ENCODE measurements at regions not wholly inside any gene's neighbourhood (a gene's known extent, or its start where the extent isn't known, plus 50 kb on each side); places are given as distances from the start of the nearest gene placed in this dataset.
A peak's percentile ranks its signal among the peaks of the same experiment; 100 is the strongest.
"Not testable (repeated sequence)": the region's sequence is repeated elsewhere in the genome, so short reads cannot be mapped to it uniquely, and the experiment has no call there.

GRCh38 chr21:17082843-17083483 is 429.9 kb upstream of the CXADR start:
- Mint-ChIP-seq H3K4me3 (no peak overlapping the region), H3K36me3 (ENCODE audit: low read depth) (no peaks in the 10 kb centered on the region), H3K27me3 (no peaks in the 10 kb centered on the region), H3K27ac (no peak overlapping the region), H3K4me1 (no peaks in the 10 kb centered on the region)
- ATAC-seq (no peak), DNase-seq (no peak)
- peaks cover 3% of the 10 kb centered on the region for H3K9me3 ChIP-seq (ENCODE audit: control insufficient read depth, low read length, poor library complexity, severe bottlenecking)

GRCh38 chr21:17085707-17086106 is 427.1 kb upstream of the CXADR start:
- H3K36me3 Mint-ChIP-seq (ENCODE audit: low read depth), result no peaks in the 10 kb centered on the region
- H3K9me3 ChIP-seq (ENCODE audit: control insufficient read depth, low read length, poor library complexity, severe bottlenecking), result peaks cover 3% of the 10 kb centered on the region
- H3K27me3 Mint-ChIP-seq, result no peaks in the 10 kb centered on the region
- no peaks in the 10 kb centered on the region for H3K4me1 Mint-ChIP-seq
- DNase-seq (no peak), ATAC-seq (no peak)
- no peak overlapping the region for H3K27ac Mint-ChIP-seq
- H3K4me3 Mint-ChIP-seq, result no peak overlapping the region

- DNase-seq (no peak), ATAC-seq (no peak)
- no peaks in the 10 kb centered on the region for H3K9me3 ChIP-seq (ENCODE audit: control insufficient read depth, low read length, poor library complexity, severe bottlenecking)
- no peaks in the 10 kb centered on the region for H3K4me1 Mint-ChIP-seq
- H3K27me3 Mint-ChIP-seq, result no peaks in the 10 kb centered on the region
- H3K36me3 Mint-ChIP-seq (ENCODE audit: low read depth), result no peaks in the 10 kb centered on the region
- no peak overlapping the region for H3K4me3 Mint-ChIP-seq
- no peak overlapping the region for H3K27ac Mint-ChIP-seq
These were observed 424.3 kb upstream of the CXADR start for GRCh38 chr21:17088500-17088899.

- ATAC-seq, result no peak
- H3K27ac Mint-ChIP-seq, result no peak overlapping the region
- no peaks in the 10 kb centered on the region for H3K27me3 Mint-ChIP-seq
- H3K4me3 Mint-ChIP-seq, result no peak overlapping the region
- no peaks in the 10 kb centered on the region for H3K4me1 Mint-ChIP-seq
- no peaks in the 10 kb centered on the region for H3K9me3 ChIP-seq (ENCODE audit: control insufficient read depth, low read length, poor library complexity, severe bottlenecking)
- DNase-seq, result no peak
- no peaks in the 10 kb centered on the region for H3K36me3 Mint-ChIP-seq (ENCODE audit: low read depth)
These were observed 423.8 kb upstream of the CXADR start for GRCh38 chr21:17089091-17089491.

- no peaks in the 10 kb centered on the region for H3K27me3 Mint-ChIP-seq
- DNase-seq, result no peak
- H3K4me1 Mint-ChIP-seq, result no peaks in the 10 kb centered on the region
- no peaks in the 10 kb centered on the region for H3K9me3 ChIP-seq (ENCODE audit: control insufficient read depth, low read length, poor library complexity, severe bottlenecking)
- no peak overlapping the region for H3K4me3 Mint-ChIP-seq
- no peak for ATAC-seq
- no peaks in the 10 kb centered on the region for H3K36me3 Mint-ChIP-seq (ENCODE audit: low read depth)
- no peak overlapping the region for H3K27ac Mint-ChIP-seq
These were observed 411.1 kb upstream of the CXADR start for GRCh38 chr21:17101696-17102095.

GRCh38 chr21:17105932-17106331 is 406.9 kb upstream of the CXADR start:
- Mint-ChIP-seq H3K36me3 (ENCODE audit: low read depth) (no peaks in the 10 kb centered on the region), H3K27ac (no peak overlapping the region), H3K4me1 (no peaks in the 10 kb centered on the region), H3K4me3 (no peak overlapping the region), H3K27me3 (no peaks in the 10 kb centered on the region)
- DNase-seq (no peak), ATAC-seq (no peak)
- no peaks in the 10 kb centered on the region for H3K9me3 ChIP-seq (ENCODE audit: control insufficient read depth, low read length, poor library complexity, severe bottlenecking)

- Mint-ChIP-seq H3K36me3 (ENCODE audit: low read depth) (no peaks in the 10 kb centered on the region), H3K27me3 (no peaks in the 10 kb centered on the region), H3K4me1 (no peaks in the 10 kb centered on the region), H3K4me3 (no peak overlapping the region), H3K27ac (no peak overlapping the region)
- no peak for DNase-seq
- no peak for ATAC-seq
- no peaks in the 10 kb centered on the region for H3K9me3 ChIP-seq (ENCODE audit: control insufficient read depth, low read length, poor library complexity, severe bottlenecking)
These were observed 398.8 kb upstream of the CXADR start for GRCh38 chr21:17114045-17114444.

GRCh38 chr21:17118638-17119384 is 394.0 kb upstream of the CXADR start:
- H3K9me3 ChIP-seq (ENCODE audit: control insufficient read depth, low read length, poor library complexity, severe bottlenecking), result no peaks in the 10 kb centered on the region
- ATAC-seq (no peak), DNase-seq (no peak)
- H3K4me1 Mint-ChIP-seq, result no peaks in the 10 kb centered on the region
- H3K27me3 Mint-ChIP-seq, result no peaks in the 10 kb centered on the region
- no peaks in the 10 kb centered on the region for H3K36me3 Mint-ChIP-seq (ENCODE audit: low read depth)
- no peak overlapping the region for H3K27ac Mint-ChIP-seq
- no peak overlapping the region for H3K4me3 Mint-ChIP-seq

GRCh38 chr21:17119466-17120297 is 393.2 kb upstream of the CXADR start:
- no peaks in the 10 kb centered on the region for H3K9me3 ChIP-seq (ENCODE audit: control insufficient read depth, low read length, poor library complexity, severe bottlenecking)
- ATAC-seq (no peak), DNase-seq (no peak)
- no peaks in the 10 kb centered on the region for H3K27me3 Mint-ChIP-seq
- no peaks in the 10 kb centered on the region for H3K36me3 Mint-ChIP-seq (ENCODE audit: low read depth)
- H3K4me3 Mint-ChIP-seq, result no peak overlapping the region
- H3K27ac Mint-ChIP-seq, result no peak overlapping the region
- no peaks in the 10 kb centered on the region for H3K4me1 Mint-ChIP-seq

- H3K4me1 Mint-ChIP-seq; ATAC-seq; H3K27me3 Mint-ChIP-seq; H3K36me3 Mint-ChIP-seq (ENCODE audit: low read depth); H3K9me3 ChIP-seq (ENCODE audit: control insufficient read depth, low read length, poor library complexity, severe bottlenecking); H3K4me3 Mint-ChIP-seq; H3K27ac Mint-ChIP-seq; DNase-seq: not testable (repeated sequence)
These were observed 385.4 kb upstream of the CXADR start for GRCh38 chr21:17127395-17127794.

- Mint-ChIP-seq H3K4me3 (no peak overlapping the region), H3K27me3 (no peaks in the 10 kb centered on the region), H3K36me3 (ENCODE audit: low read depth) (no peaks in the 10 kb centered on the region), H3K27ac (no peak overlapping the region), H3K4me1 (no peaks in the 10 kb centered on the region)
- H3K9me3 ChIP-seq (ENCODE audit: control insufficient read depth, low read length, poor library complexity, severe bottlenecking), result no peaks in the 10 kb centered on the region
- DNase-seq (no peak), ATAC-seq (no peak)
These were observed 384.7 kb upstream of the CXADR start for GRCh38 chr21:17128132-17128531.

GRCh38 chr21:17139159-17139558 is 373.7 kb upstream of the CXADR start:
- H3K36me3 Mint-ChIP-seq (ENCODE audit: low read depth); H3K9me3 ChIP-seq (ENCODE audit: control insufficient read depth, low read length, poor library complexity, severe bottlenecking); DNase-seq; ATAC-seq; H3K4me1 Mint-ChIP-seq; H3K27me3 Mint-ChIP-seq: not testable (repeated sequence)
- peak overlapping the region; percentile 28 for H3K4me3 Mint-ChIP-seq
- H3K27ac Mint-ChIP-seq, result peak overlapping the region; percentile 25

GRCh38 chr21:17139696-17140095 is 373.1 kb upstream of the CXADR start:
- H3K4me3 Mint-ChIP-seq, result peak overlapping the region; percentile 77
- DNase-seq, result no peak
- H3K9me3 ChIP-seq (ENCODE audit: control insufficient read depth, low read length, poor library complexity, severe bottlenecking), result no peaks in the 10 kb centered on the region

More at GRCh38 chr21:17139696-17140095, 373.1 kb upstream of the CXADR start:
- Mint-ChIP-seq H3K4me1 (no peaks in the 10 kb centered on the region), H3K27me3 (no peaks in the 10 kb centered on the region), H3K27ac (peak overlapping the region; percentile 25), H3K36me3 (ENCODE audit: low read depth) (no peaks in the 10 kb centered on the region)
- no peak for ATAC-seq

Data from T-helper 17 cell (primary cell).